ENCODE measurements at regions not wholly inside any gene's neighbourhood (a gene's known extent, or its start where the extent isn't known, plus 50 kb on each side); places are given as distances from the start of the nearest gene placed in this dataset.

- no peaks in the 10 kb centered on the region for H3K9me3 ChIP-seq (ENCODE audit: low read length)
- no peak overlapping the region for H3K4me3 ChIP-seq (ENCODE audit: low read depth, low read length, poor library complexity, severe bottlenecking)
- no peak overlapping the region for H3K4me2 ChIP-seq (ENCODE audit: low read length)
- BruUV-seq (replicated peaks) = no TSS peak
- ChIA-PET CTCF (ENCODE audit: unreplicated experiment) (no interaction called here), POLR2A (no interaction called here)
- no peaks in the 10 kb centered on the region for H4K20me1 ChIP-seq (ENCODE audit: insufficient read depth, low read length)
- H3K4me1 ChIP-seq (ENCODE audit: insufficient read depth, low read length, poor library complexity, severe bottlenecking) = no peaks in the 10 kb centered on the region
- H3K36me3 ChIP-seq (ENCODE audit: insufficient read depth, low read length) = no peaks in the 10 kb centered on the region
- H3K27ac ChIP-seq (ENCODE audit: low read depth, low read length, poor library complexity, severe bottlenecking) = no peak overlapping the region
- TF ChIP-seq EZH2phosphoT487 (IDR thresholded peaks at IDR 0.05; ENCODE audit: borderline replicate concordance, low read depth, low read length) (no peak), CTCF (conservative IDR thresholded peaks at IDR 0.05; ENCODE audit: low read length) (no peak)
- H3K79me2 ChIP-seq (ENCODE audit: insufficient read depth, low read depth, low read length) = no peaks in the 10 kb centered on the region
- no peaks in the 10 kb centered on the region for H3K9me2 ChIP-seq (ENCODE audit: insufficient read depth, low read length)
- intact Hi-C loops (cut with micrococcal nuclease; ENCODE audit: unreplicated experiment) = no loop called here
- no peak overlapping the region for H2AFZ ChIP-seq (ENCODE audit: low read length)
- no peak for DNase-seq (ENCODE audit: low spot score)
These were observed 402.4 kb upstream of the SYNCRIP start for GRCh38 chr6:86045038-86045437.

- POLR2A ChIA-PET = no interaction called here
- Histone ChIP-seq H3K4me3 (ENCODE audit: low read depth, low read length, poor library complexity, severe bottlenecking) (no peak overlapping the region), H3K9me3 (ENCODE audit: low read length) (no peaks in the 10 kb centered on the region), H3K79me2 (ENCODE audit: insufficient read depth, low read depth, low read length) (no peaks in the 10 kb centered on the region), H3K27ac (ENCODE audit: low read depth, low read length, poor library complexity, severe bottlenecking) (no peak overlapping the region), H4K20me1 (ENCODE audit: insufficient read depth, low read length) (no peaks in the 10 kb centered on the region), H3K9me2 (ENCODE audit: insufficient read depth, low read length) (no peaks in the 10 kb centered on the region), H3K36me3 (ENCODE audit: insufficient read depth, low read length) (no peaks in the 10 kb centered on the region), H3K4me2 (ENCODE audit: low read length) (no peak overlapping the region), H3K4me1 (ENCODE audit: insufficient read depth, low read length, poor library complexity, severe bottlenecking) (no peaks in the 10 kb centered on the region), H2AFZ (ENCODE audit: low read length) (no peak overlapping the region)
- TF ChIP-seq EZH2phosphoT487 (IDR thresholded peaks at IDR 0.05; ENCODE audit: borderline replicate concordance, low read depth, low read length) = no peak
- no peak for TF ChIP-seq CTCF (conservative IDR thresholded peaks at IDR 0.05; ENCODE audit: low read length)
- no peak for DNase-seq (ENCODE audit: low spot score)
- intact Hi-C loops (cut with micrococcal nuclease; ENCODE audit: unreplicated experiment) = no loop called here
- BruUV-seq (replicated peaks) = no TSS peak
- CTCF ChIA-PET (ENCODE audit: unreplicated experiment) = no interaction called here
These were observed 399.5 kb upstream of the SYNCRIP start for GRCh38 chr6:86042214-86042613.

GRCh38 chr6:86031713-86032112 is 389.0 kb upstream of the SYNCRIP start:
- DNase-seq (ENCODE audit: low spot score) = no peak
- ChIA-PET CTCF (ENCODE audit: unreplicated experiment) (no interaction called here), POLR2A (no interaction called here)
- TF ChIP-seq EZH2phosphoT487 (IDR thresholded peaks at IDR 0.05; ENCODE audit: borderline replicate concordance, low read depth, low read length) (no peak), CTCF (conservative IDR thresholded peaks at IDR 0.05; ENCODE audit: low read length) (no peak)
- Histone ChIP-seq H3K9me2 (ENCODE audit: insufficient read depth, low read length) (no peaks in the 10 kb centered on the region), H3K36me3 (ENCODE audit: insufficient read depth, low read length) (no peaks in the 10 kb centered on the region), H3K4me1 (ENCODE audit: insufficient read depth, low read length, poor library complexity, severe bottlenecking) (no peaks in the 10 kb centered on the region), H3K9me3 (ENCODE audit: low read length) (no peaks in the 10 kb centered on the region), H2AFZ (ENCODE audit: low read length) (no peak overlapping the region), H3K79me2 (ENCODE audit: insufficient read depth, low read depth, low read length) (no peaks in the 10 kb centered on the region), H3K27ac (ENCODE audit: low read depth, low read length, poor library complexity, severe bottlenecking) (no peak overlapping the region), H4K20me1 (ENCODE audit: insufficient read depth, low read length) (no peaks in the 10 kb centered on the region), H3K4me2 (ENCODE audit: low read length) (no peak overlapping the region), H3K4me3 (ENCODE audit: low read depth, low read length, poor library complexity, severe bottlenecking) (no peak overlapping the region)
- intact Hi-C loops (cut with micrococcal nuclease; ENCODE audit: unreplicated experiment) = no loop called here
- no TSS peak for BruUV-seq (replicated peaks)

Data from OCI-LY7 (cell line).